WTC11 (cell line): ENCODE measurements at regions not wholly inside any gene's neighbourhood (a gene's known extent, or its start where the extent isn't known, plus 50 kb on each side); places are given as distances from the start of the nearest gene placed in this dataset.

Experiments
- ATAC-seq: fragments of 200-7000 bp; cut with Tn5 transposase; 2 replicates; pipeline ENCODE4 v1.10.0; 2021; ENCODE audit warnings: mild to moderate bottlenecking, moderate library complexity
- CTCF ChIA-PET: fragments of 300-600 bp; sonication (Branson Sonifier 250); formaldehyde crosslinking; loops from one replicate; lab custom pipeline; 2021; ENCODE audit warnings: antibody characterized with exemption; lab: Charles Lee
- POLR2A ChIA-PET: fragments of 350-600 bp; sonication (Branson Sonifier 250); formaldehyde crosslinking; loops from one replicate; lab custom pipeline; 2021; ENCODE audit warnings: antibody characterized with exemption; lab: Charles Lee
- DNase-seq: peaks from one replicate; pipeline ENCODE4 v3.0.0; 2021; ENCODE audit warnings: low spot score
- H3K27ac Mint-ChIP-seq: 2 replicates; pipeline ENCODE4 v1.8.0; 2021; ENCODE audit warnings: mixed read lengths
- H3K27me3 Mint-ChIP-seq: 2 replicates; pipeline ENCODE4 v1.8.0; 2021; ENCODE audit warnings: low read depth, mild to moderate bottlenecking, moderate library complexity, mixed read lengths
- H3K36me3 Mint-ChIP-seq: 2 replicates; pipeline ENCODE4 v1.8.0; 2021; ENCODE audit warnings: mixed read lengths
- H3K4me1 Mint-ChIP-seq: 2 replicates; pipeline ENCODE4 v1.8.0; 2022; ENCODE audit warnings: mixed read lengths
- H3K4me3 Mint-ChIP-seq: 2 replicates; pipeline ENCODE4 v1.8.0; 2021; ENCODE audit warnings: mild to moderate bottlenecking, moderate library complexity, mixed read lengths
- H3K9me3 Mint-ChIP-seq: 2 replicates; pipeline ENCODE4 v1.8.0; 2021; ENCODE audit warnings: mixed read lengths
- ELF4 ChIP-seq: sonication (generic); formaldehyde crosslinking; IDR thresholded peaks from 2 replicates; pipeline ENCODE4 v1.8.1; 2022; ENCODE audit warnings: low read depth, mild to moderate bottlenecking, moderate library complexity, missing genetic modification reagents
- ESRRA ChIP-seq: sonication (generic); formaldehyde crosslinking; IDR thresholded peaks from 2 replicates; pipeline ENCODE4 v1.8.1; 2022; ENCODE audit warnings: mild to moderate bottlenecking, missing genetic modification reagents, borderline replicate concordance
- RELA ChIP-seq: sonication (generic); formaldehyde crosslinking; IDR thresholded peaks from 2 replicates; pipeline ENCODE4 v1.8.1; 2022; ENCODE audit warnings: missing genetic modification reagents, mild to moderate bottlenecking, borderline replicate concordance
- SMAD4 ChIP-seq: sonication (generic); formaldehyde crosslinking; IDR thresholded peaks from 2 replicates; pipeline ENCODE4 v1.8.0; 2022; ENCODE audit warnings: mild to moderate bottlenecking, missing genetic modification reagents
- TEAD1 ChIP-seq: sonication (generic); formaldehyde crosslinking; IDR thresholded peaks from 2 replicates; pipeline ENCODE4 v1.8.0; 2022; ENCODE audit warnings: mild to moderate bottlenecking, missing genetic modification reagents
- ZBTB21 ChIP-seq: sonication (generic); formaldehyde crosslinking; IDR thresholded peaks from 2 replicates; pipeline ENCODE4 v1.8.1; 2023; ENCODE audit warnings: mild to moderate bottlenecking, missing genetic modification reagents, borderline replicate concordance
- ZNF121 ChIP-seq: sonication (generic); formaldehyde crosslinking; IDR thresholded peaks from 2 replicates; pipeline ENCODE4 v1.8.0; 2023; ENCODE audit warnings: missing genetic modification reagents
- TF ChIP-seq, protein P1 (sequence below): sonication (generic); formaldehyde crosslinking; IDR thresholded peaks from 2 replicates; pipeline ENCODE4 v1.8.1; 2022; ENCODE audit warnings: low read depth, missing genetic modification reagents, borderline replicate concordance
- TF ChIP-seq, protein P2 (sequence below): sonication (generic); formaldehyde crosslinking; IDR thresholded peaks from 2 replicates; pipeline ENCODE4 v1.8.1; 2023; ENCODE audit warnings: mild to moderate bottlenecking, missing genetic modification reagents, moderate library complexity
- TF ChIP-seq, protein P3 (sequence below): sonication (generic); formaldehyde crosslinking; IDR thresholded peaks from 2 replicates; pipeline ENCODE4 v1.8.1; 2023; ENCODE audit warnings: mild to moderate bottlenecking, missing genetic modification reagents, borderline replicate concordance
- TF ChIP-seq, protein P4 (sequence below): fragments of 250-450 bp; sonication (Bioruptor Pico); IDR thresholded peaks from 2 replicates; pipeline ENCODE4 v2.1.2; 2022; ENCODE audit warnings: mild to moderate bottlenecking, moderate library complexity
- TF ChIP-seq, protein P5 (sequence below): fragments of 250-450 bp; sonication (Bioruptor Pico); IDR thresholded peaks from 2 replicates; pipeline ENCODE4 v1.9.0; 2021; ENCODE audit warnings: mild to moderate bottlenecking
- TF ChIP-seq, protein P6 (sequence below): fragments of 250-450 bp; sonication (Bioruptor Pico); IDR thresholded peaks from 2 replicates; pipeline ENCODE4 v1.9.0; 2021; ENCODE audit warnings: mild to moderate bottlenecking, borderline replicate concordance
- TF ChIP-seq, protein P7 (sequence below): fragments of 250-450 bp; sonication (Bioruptor Pico); IDR thresholded peaks from 2 replicates; pipeline ENCODE4 v1.8.0; 2021; ENCODE audit warnings: mild to moderate bottlenecking

DNA sequence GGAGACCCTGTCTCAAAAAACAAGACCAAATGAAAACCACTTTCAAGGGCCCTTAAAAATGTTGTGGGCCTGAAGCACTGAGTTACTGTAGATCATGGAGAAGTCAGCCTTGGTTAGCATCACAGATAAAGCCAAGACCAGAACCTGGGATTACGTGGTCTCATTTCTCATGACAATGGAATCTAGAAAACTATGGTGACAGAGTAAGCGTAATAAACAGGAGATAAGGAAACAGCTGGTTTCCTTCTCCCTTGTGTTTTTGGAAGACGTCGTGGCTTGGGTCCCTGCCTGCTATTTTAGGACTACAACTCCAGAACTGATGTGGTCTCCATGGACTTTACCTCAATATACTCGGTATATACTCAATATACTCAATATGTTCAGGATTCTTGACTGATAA is 180.7 kb upstream of the ZFHX3 start:
- no peak for DNase-seq
- H3K27ac Mint-ChIP-seq = no peak overlapping the region
- TF ChIP-seq ZNF121 (CRISPR knock-in tag) = no peak
- TF ChIP-seq, protein P1, sequence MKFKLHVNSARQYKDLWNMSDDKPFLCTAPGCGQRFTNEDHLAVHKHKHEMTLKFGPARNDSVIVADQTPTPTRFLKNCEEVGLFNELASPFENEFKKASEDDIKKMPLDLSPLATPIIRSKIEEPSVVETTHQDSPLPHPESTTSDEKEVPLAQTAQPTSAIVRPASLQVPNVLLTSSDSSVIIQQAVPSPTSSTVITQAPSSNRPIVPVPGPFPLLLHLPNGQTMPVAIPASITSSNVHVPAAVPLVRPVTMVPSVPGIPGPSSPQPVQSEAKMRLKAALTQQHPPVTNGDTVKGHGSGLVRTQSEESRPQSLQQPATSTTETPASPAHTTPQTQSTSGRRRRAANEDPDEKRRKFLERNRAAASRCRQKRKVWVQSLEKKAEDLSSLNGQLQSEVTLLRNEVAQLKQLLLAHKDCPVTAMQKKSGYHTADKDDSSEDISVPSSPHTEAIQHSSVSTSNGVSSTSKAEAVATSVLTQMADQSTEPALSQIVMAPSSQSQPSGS (CRISPR knock-in tag) = no peak
- TF ChIP-seq, protein P2, sequence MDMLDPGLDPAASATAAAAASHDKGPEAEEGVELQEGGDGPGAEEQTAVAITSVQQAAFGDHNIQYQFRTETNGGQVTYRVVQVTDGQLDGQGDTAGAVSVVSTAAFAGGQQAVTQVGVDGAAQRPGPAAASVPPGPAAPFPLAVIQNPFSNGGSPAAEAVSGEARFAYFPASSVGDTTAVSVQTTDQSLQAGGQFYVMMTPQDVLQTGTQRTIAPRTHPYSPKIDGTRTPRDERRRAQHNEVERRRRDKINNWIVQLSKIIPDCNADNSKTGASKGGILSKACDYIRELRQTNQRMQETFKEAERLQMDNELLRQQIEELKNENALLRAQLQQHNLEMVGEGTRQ (CRISPR knock-in tag) = no peak
- TF ChIP-seq, protein P3, sequence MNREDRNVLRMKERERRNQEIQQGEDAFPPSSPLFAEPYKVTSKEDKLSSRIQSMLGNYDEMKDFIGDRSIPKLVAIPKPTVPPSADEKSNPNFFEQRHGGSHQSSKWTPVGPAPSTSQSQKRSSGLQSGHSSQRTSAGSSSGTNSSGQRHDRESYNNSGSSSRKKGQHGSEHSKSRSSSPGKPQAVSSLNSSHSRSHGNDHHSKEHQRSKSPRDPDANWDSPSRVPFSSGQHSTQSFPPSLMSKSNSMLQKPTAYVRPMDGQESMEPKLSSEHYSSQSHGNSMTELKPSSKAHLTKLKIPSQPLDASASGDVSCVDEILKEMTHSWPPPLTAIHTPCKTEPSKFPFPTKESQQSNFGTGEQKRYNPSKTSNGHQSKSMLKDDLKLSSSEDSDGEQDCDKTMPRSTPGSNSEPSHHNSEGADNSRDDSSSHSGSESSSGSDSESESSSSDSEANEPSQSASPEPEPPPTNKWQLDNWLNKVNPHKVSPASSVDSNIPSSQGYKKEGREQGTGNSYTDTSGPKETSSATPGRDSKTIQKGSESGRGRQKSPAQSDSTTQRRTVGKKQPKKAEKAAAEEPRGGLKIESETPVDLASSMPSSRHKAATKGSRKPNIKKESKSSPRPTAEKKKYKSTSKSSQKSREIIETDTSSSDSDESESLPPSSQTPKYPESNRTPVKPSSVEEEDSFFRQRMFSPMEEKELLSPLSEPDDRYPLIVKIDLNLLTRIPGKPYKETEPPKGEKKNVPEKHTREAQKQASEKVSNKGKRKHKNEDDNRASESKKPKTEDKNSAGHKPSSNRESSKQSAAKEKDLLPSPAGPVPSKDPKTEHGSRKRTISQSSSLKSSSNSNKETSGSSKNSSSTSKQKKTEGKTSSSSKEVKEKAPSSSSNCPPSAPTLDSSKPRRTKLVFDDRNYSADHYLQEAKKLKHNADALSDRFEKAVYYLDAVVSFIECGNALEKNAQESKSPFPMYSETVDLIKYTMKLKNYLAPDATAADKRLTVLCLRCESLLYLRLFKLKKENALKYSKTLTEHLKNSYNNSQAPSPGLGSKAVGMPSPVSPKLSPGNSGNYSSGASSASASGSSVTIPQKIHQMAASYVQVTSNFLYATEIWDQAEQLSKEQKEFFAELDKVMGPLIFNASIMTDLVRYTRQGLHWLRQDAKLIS (CRISPR knock-in tag) = no peak
- no peak for TF ChIP-seq SMAD4
- no peak for TF ChIP-seq RELA
- no peak for TF ChIP-seq TEAD1 (CRISPR knock-in tag)
- TF ChIP-seq, protein P4, sequence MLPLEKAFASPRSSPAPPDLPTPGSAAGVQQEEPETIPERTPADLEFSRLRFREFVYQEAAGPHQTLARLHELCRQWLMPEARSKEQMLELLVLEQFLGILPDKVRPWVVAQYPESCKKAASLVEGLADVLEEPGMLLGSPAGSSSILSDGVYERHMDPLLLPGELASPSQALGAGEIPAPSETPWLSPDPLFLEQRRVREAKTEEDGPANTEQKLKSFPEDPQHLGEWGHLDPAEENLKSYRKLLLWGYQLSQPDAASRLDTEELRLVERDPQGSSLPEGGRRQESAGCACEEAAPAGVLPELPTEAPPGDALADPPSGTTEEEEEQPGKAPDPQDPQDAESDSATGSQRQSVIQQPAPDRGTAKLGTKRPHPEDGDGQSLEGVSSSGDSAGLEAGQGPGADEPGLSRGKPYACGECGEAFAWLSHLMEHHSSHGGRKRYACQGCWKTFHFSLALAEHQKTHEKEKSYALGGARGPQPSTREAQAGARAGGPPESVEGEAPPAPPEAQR (CRISPR knock-in tag) = no peak
- TF ChIP-seq ELF4 (CRISPR knock-in tag) = no peak
- TF ChIP-seq ZBTB21 (CRISPR knock-in tag) = no peak
- TF ChIP-seq, protein P5, sequence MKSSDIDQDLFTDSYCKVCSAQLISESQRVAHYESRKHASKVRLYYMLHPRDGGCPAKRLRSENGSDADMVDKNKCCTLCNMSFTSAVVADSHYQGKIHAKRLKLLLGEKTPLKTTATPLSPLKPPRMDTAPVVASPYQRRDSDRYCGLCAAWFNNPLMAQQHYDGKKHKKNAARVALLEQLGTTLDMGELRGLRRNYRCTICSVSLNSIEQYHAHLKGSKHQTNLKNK = no peak
- no peak for TF ChIP-seq ESRRA (CRISPR knock-in tag)
- TF ChIP-seq, protein P6, sequence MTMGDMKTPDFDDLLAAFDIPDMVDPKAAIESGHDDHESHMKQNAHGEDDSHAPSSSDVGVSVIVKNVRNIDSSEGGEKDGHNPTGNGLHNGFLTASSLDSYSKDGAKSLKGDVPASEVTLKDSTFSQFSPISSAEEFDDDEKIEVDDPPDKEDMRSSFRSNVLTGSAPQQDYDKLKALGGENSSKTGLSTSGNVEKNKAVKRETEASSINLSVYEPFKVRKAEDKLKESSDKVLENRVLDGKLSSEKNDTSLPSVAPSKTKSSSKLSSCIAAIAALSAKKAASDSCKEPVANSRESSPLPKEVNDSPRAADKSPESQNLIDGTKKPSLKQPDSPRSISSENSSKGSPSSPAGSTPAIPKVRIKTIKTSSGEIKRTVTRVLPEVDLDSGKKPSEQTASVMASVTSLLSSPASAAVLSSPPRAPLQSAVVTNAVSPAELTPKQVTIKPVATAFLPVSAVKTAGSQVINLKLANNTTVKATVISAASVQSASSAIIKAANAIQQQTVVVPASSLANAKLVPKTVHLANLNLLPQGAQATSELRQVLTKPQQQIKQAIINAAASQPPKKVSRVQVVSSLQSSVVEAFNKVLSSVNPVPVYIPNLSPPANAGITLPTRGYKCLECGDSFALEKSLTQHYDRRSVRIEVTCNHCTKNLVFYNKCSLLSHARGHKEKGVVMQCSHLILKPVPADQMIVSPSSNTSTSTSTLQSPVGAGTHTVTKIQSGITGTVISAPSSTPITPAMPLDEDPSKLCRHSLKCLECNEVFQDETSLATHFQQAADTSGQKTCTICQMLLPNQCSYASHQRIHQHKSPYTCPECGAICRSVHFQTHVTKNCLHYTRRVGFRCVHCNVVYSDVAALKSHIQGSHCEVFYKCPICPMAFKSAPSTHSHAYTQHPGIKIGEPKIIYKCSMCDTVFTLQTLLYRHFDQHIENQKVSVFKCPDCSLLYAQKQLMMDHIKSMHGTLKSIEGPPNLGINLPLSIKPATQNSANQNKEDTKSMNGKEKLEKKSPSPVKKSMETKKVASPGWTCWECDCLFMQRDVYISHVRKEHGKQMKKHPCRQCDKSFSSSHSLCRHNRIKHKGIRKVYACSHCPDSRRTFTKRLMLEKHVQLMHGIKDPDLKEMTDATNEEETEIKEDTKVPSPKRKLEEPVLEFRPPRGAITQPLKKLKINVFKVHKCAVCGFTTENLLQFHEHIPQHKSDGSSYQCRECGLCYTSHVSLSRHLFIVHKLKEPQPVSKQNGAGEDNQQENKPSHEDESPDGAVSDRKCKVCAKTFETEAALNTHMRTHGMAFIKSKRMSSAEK = no peak
- TF ChIP-seq, protein P7, sequence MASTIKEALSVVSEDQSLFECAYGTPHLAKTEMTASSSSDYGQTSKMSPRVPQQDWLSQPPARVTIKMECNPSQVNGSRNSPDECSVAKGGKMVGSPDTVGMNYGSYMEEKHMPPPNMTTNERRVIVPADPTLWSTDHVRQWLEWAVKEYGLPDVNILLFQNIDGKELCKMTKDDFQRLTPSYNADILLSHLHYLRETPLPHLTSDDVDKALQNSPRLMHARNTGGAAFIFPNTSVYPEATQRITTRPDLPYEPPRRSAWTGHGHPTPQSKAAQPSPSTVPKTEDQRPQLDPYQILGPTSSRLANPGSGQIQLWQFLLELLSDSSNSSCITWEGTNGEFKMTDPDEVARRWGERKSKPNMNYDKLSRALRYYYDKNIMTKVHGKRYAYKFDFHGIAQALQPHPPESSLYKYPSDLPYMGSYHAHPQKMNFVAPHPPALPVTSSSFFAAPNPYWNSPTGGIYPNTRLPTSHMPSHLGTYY = no peak
- TF ChIP-seq, all 79 proteins: peak for 0
- ChIA-PET CTCF (no interaction called here), POLR2A (no interaction called here)
- Mint-ChIP-seq H3K36me3 (no peaks in the 10 kb centered on the region), H3K27me3 (peaks cover 16% of the 10 kb centered on the region), H3K4me1 (peaks cover 17% of the 10 kb centered on the region), H3K4me3 (no peak overlapping the region), H3K9me3 (no peaks in the 10 kb centered on the region)
- no peak for ATAC-seq
